Neutrophil (primary cell): ENCODE measurements at regions not wholly inside any gene's neighbourhood (a gene's known extent, or its start where the extent isn't known, plus 50 kb on each side); places are given as distances from the start of the nearest gene placed in this dataset.

Experiments used
- H3K27ac ChIP-seq: fragments of 200-600 bp; sonication (generic); 2 replicates; pipeline ENCODE4 v1.5.1; 2016; ENCODE audit warnings: mild to moderate bottlenecking, moderate library complexity
- H3K27me3 ChIP-seq: fragments of 200-600 bp; sonication (generic); 2 replicates; pipeline ENCODE4 v1.6.0; 2016; ENCODE audit warnings: mild to moderate bottlenecking
- H3K36me3 ChIP-seq: fragments of 200-600 bp; sonication (generic); 2 replicates; pipeline ENCODE4 v1.5.1; 2017
- H3K4me1 ChIP-seq, 2 experiments: fragments of 200-600 bp in 1 of 2; sonication (generic) in 1 of 2; 1 replicate in 1 of 2; 2 replicates in 1 of 2; pipeline versions ENCODE4 v1.5.1 to v1.6.1; 2013 to 2016; ENCODE audit warnings: low read depth in 1 of 2, low read length in 1 of 2, mild to moderate bottlenecking in 1 of 2, moderate library complexity in 1 of 2; ENCODE audit not compliant: control insufficient read depth in 1 of 2, insufficient read depth in 1 of 2
- H3K4me3 ChIP-seq, 2 experiments: fragments of 200-600 bp in 1 of 2; sonication (generic) in 1 of 2; 1 replicate in 1 of 2; 2 replicates in 1 of 2; pipeline ENCODE4 v1.5.1; 2013 to 2016; ENCODE audit warnings: low read depth in 1 of 2, low read length in 1 of 2, mild to moderate bottlenecking in 1 of 2, moderate library complexity in 1 of 2
- H3K9me3 ChIP-seq: fragments of 200-600 bp; sonication (generic); 2 replicates; pipeline ENCODE4 v1.5.1; 2016
- TF ChIP-seq, protein P1 (sequence below): fragments of 200-600 bp; sonication (generic); IDR thresholded peaks from 2 replicates; pipeline ENCODE4 v1.5.1; 2016; ENCODE audit warnings: antibody characterized with exemption

- TF ChIP-seq, protein P1, sequence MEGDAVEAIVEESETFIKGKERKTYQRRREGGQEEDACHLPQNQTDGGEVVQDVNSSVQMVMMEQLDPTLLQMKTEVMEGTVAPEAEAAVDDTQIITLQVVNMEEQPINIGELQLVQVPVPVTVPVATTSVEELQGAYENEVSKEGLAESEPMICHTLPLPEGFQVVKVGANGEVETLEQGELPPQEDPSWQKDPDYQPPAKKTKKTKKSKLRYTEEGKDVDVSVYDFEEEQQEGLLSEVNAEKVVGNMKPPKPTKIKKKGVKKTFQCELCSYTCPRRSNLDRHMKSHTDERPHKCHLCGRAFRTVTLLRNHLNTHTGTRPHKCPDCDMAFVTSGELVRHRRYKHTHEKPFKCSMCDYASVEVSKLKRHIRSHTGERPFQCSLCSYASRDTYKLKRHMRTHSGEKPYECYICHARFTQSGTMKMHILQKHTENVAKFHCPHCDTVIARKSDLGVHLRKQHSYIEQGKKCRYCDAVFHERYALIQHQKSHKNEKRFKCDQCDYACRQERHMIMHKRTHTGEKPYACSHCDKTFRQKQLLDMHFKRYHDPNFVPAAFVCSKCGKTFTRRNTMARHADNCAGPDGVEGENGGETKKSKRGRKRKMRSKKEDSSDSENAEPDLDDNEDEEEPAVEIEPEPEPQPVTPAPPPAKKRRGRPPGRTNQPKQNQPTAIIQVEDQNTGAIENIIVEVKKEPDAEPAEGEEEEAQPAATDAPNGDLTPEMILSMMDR, result no peak
- H3K36me3 ChIP-seq, result no peaks in the 10 kb centered on the region
- H3K27ac ChIP-seq, result no peak overlapping the region
- no peak overlapping the region for H3K4me3 ChIP-seq
- no peaks in the 10 kb centered on the region for H3K9me3 ChIP-seq
- H3K4me1 ChIP-seq, result peaks cover 17 to 30% of the 10 kb centered on the region in 2 experiments
- H3K27me3 ChIP-seq, result peaks cover 13% of the 10 kb centered on the region
Measured at GRCh38 chr15:70470556-70471191, 292.7 kb downstream of the UACA start.

GRCh38 chr15:70469651-70470555, 293.5 kb downstream of the UACA start:
- Histone ChIP-seq H3K4me3 (no peak overlapping the region), H3K27me3 (peaks cover 13% of the 10 kb centered on the region), H3K27ac (no peak overlapping the region), H3K36me3 (no peaks in the 10 kb centered on the region), H3K9me3 (no peaks in the 10 kb centered on the region), H3K4me1 (peaks cover 10 to 22% of the 10 kb centered on the region in 2 experiments)
- TF ChIP-seq, protein P1, result no peak

- no peaks in the 10 kb centered on the region for H3K9me3 ChIP-seq
- no peaks in the 10 kb centered on the region for H3K36me3 ChIP-seq
- H3K27me3 ChIP-seq, result peaks cover 11% of the 10 kb centered on the region
- H3K4me3 ChIP-seq, result no peak overlapping the region
- peaks cover 2 to 15% of the 10 kb centered on the region in 2 experiments for H3K4me1 ChIP-seq
- TF ChIP-seq, protein P1, result no peak
- H3K27ac ChIP-seq, result no peak overlapping the region
Measured at GRCh38 chr15:70469182-70469581, 294.2 kb downstream of the UACA start.

DNA sequence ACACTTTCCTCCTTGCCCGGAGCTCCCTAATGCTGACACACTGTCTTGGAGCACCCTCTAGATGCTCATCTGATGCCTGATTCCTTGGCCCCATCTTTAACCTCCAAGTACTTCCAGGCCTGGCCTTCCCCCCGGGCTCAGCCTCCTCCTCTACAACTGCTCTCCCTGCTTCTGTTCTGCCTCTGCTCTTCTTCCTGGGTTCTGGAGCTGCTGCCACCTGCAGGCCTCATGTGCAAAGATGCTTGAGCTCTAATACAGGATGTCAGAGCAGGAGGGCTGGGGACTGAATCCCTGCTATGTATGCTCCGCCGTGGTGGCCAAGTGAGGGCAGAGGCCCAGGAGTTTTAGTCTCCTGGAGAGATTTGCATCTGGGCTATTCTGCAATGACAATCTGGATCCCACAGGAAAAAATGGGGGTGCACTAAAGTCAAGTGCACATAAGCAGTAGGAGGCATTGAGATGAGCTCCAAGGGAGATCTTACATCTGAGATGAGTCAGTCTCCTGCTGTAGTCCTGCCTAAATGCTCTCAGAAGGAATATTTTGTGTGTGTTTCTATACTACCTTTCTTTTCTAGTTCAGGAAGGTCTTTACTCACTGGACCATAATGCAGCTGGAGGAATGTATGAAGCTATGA, 296.3 kb downstream of the UACA start:
- H3K4me3 ChIP-seq, result no peak overlapping the region
- no peaks in the 10 kb centered on the region for H3K36me3 ChIP-seq
- H3K27ac ChIP-seq, result no peak overlapping the region
- TF ChIP-seq, protein P1, result peak; percentile 29
- no peaks in the 10 kb centered on the region for H3K9me3 ChIP-seq
- peaks cover 20 to 32% of the 10 kb centered on the region in 2 experiments for H3K4me1 ChIP-seq
- H3K27me3 ChIP-seq, result no peaks in the 10 kb centered on the region

- no peak overlapping the region for H3K4me3 ChIP-seq
- H3K27ac ChIP-seq, result no peak overlapping the region
- no peaks in the 10 kb centered on the region for H3K36me3 ChIP-seq
- no peaks in the 10 kb centered on the region for H3K27me3 ChIP-seq
- no peaks in the 10 kb centered on the region for H3K9me3 ChIP-seq
- TF ChIP-seq, protein P1, result no peak
- H3K4me1 ChIP-seq, result peaks cover 21 to 33% of the 10 kb centered on the region in 2 experiments
Measured at GRCh38 chr15:70466305-70466704, 297.1 kb downstream of the UACA start.
